SK-N-MC (cell line): ENCODE measurements at regions not wholly inside any gene's neighbourhood (a gene's known extent, or its start where the extent isn't known, plus 50 kb on each side); places are given as distances from the start of the nearest gene placed in this dataset.

Experiments used
- EZH2 ChIP-seq: fragments of 200-600 bp; sonication (generic); IDR thresholded peaks from one replicate; pipeline ENCODE4 v1.6.1; 2017; ENCODE audit warnings: antibody characterized with exemption
- FOXP2 ChIP-seq: optimal IDR thresholded peaks from 2 replicates; pipeline ENCODE3; 2011; ENCODE audit warnings: mild to moderate bottlenecking, moderate library complexity; ENCODE audit not compliant: insufficient read depth; ENCODE audit errors: extremely low read length, control extremely low read depth
- POLR2AphosphoS5 ChIP-seq: IDR thresholded peaks from 2 replicates; pipeline ENCODE4 v1.6.1; 2012; ENCODE audit warnings: mild to moderate bottlenecking, low read depth, low read length, borderline replicate concordance

- TF ChIP-seq EZH2 (no peak), POLR2AphosphoS5 (no peak), FOXP2 (no peak)
These were observed 81.6 kb upstream of the CYRIA start for GRCh38 chr2:16747257-16747656.
